ENCODE measurements at regions not wholly inside any gene's neighbourhood (a gene's known extent, or its start where the extent isn't known, plus 50 kb on each side); places are given as distances from the start of the nearest gene placed in this dataset.
"Not testable (repeated sequence)": the region's sequence is repeated elsewhere in the genome, so short reads cannot be mapped to it uniquely, and the experiment has no call there.

- no peak for DNase-seq
Observed at GRCh38 chr9:71361357-71361756, 239.9 kb upstream of the TRPM3 start.

DNA sequence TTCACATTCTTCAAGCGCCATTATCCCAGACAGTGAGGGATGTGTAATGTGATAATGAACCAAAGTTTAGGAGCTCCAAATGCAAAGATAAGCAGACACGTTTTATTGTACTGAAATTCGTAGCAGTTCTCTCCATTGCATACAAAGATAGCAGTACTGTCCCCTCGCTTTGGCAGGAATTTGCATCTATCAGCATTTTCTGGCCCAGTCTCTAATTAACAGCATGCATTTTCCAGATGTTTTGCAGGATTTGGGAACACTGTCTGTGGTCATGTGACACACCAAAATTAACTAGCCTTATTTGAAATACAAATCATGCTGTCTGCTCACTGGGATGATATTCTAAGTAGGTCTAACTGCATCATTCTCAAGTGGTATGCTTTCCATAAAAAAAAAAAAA is 235.9 kb upstream of the TRPM3 start:
- no peak for DNase-seq

- peak; percentile 47 to 74 for DNase-seq
Observed at GRCh38 chr9:71355884-71356283, 234.5 kb upstream of the TRPM3 start.

GRCh38 chr9:71353720-71354119 is 232.3 kb upstream of the TRPM3 start:
- no peak for DNase-seq

DNA sequence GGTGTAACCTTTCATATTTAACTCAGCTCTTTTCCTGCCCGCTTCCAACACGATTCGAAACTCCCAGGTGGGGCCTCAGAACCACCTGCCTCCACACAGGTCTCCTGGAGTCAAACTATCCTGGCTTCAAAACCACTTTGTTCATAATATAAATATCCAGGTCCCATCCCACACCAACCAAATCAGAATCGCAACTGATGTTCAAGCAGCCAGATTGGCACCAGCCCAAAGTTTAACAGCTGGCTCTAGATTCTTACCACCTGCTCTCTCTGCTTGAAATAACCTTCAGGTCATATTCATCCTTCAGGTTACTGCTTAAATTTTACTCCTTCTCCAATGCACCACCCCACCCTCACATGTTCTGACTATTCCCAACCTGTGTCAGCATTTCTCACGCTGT is 231.4 kb upstream of the TRPM3 start:
- peak; percentile 44 to 76 for DNase-seq

DNA sequence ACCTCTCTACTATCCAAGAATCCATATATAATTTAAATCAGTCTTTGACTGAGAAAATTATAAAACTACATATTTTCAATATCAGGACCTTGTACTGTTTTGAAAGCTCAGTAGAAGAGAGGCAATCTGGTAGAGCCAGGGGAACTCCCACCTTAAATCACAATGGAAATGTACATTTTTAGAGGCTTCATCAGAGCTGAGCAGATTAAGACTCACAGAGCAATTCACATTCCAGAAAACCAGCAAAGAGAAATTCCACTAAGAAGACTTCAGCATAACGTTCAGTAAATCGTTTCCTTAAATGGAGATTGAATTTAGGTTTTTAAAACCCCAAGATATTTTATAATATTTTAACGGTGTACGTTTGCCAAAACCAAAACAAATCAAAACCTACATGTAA is 227.8 kb upstream of the TRPM3 start:
- no peak for DNase-seq

GRCh38 chr9:71333321-71333720 is 211.9 kb upstream of the TRPM3 start:
- DNase-seq = no peak

DNA sequence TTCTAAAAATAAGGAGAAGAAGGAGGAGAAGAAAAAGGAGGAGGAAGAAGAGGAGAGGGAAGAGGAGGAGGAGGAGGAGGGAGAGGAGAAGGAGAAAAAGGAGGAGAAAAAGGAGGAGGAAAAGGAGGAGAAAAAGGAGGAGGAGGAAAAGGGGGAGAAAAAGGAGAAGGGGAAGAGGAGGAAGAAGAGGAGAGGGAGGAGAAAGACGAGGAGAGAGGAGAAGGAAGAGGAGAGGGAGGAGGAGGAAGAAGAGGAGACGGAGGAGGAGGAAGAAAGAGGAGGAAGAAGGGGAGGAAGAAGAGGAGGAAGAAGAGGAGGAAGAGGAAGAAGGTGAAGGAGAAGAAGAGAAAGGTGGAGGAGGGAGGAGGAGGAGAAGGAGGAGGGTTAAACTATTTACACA is 210.2 kb upstream of the TRPM3 start:
- DNase-seq = no peak

DNA sequence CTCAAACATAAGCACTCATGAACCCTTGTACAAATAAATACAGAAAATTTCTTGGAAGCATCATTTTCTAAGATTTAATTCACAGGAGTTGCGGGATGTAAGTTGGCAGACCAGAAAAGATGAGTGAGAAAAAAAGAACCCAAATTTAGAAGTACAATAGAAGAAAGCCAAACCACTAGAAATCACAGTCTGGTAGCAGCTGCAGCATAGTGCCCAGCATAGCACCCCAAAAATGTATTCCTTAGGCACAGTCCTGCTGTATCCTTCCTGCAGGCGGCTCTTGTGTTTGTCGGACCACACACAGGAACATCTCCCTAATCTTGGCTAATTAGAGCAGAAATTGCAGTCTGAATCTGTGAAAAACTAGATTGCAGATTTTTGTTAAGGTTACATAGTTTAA is 208.5 kb upstream of the TRPM3 start:
- no peak for DNase-seq

GRCh38 chr9:71326360-71326759 is 204.9 kb upstream of the TRPM3 start:
- no peak for DNase-seq

- no peak for DNase-seq
Observed at GRCh38 chr9:71323357-71323756, 201.9 kb upstream of the TRPM3 start.

DNA sequence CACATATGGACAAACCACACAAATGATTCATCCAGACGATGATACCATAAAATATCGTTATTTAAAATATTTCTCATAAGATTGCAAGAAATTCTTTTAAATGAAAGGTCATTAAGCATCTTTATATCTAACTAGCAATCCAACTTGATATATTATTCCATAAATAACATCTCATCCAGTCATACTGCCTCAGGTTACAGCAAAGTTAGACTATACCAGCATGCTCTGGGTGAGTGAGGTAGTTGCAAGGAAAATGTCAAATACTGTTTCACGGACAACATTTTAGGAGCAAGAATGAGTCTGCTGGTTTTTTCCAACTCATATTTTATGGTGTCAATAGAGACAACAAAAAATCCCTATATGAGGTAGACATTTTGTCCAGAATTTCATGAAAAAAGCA is 200.9 kb upstream of the TRPM3 start:
- DNase-seq = no peak

- no peak for DNase-seq
Observed at GRCh38 chr9:71308454-71308853, 187.0 kb upstream of the TRPM3 start.

DNA sequence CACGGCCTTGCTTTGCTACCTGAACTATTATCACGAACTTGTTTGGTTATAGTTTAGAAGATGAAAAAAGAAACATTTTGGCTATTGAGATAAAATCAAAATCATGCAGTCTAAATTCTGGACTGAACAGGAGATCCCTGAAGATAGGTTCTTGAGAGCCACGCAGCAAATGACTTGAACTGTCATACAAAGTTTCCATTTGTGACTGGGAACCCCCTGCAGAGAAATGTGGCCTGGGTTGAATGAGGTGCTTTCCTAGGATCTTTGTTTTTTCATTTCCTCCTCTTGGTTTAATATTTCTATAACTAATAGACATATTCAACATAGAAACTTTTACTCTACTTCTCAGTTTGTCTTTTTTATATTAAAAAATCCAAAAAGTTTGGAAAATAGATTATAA is 184.7 kb upstream of the TRPM3 start:
- DNase-seq = no peak

- no peak for DNase-seq
Observed at GRCh38 chr9:71303351-71303750, 181.9 kb upstream of the TRPM3 start.

DNA sequence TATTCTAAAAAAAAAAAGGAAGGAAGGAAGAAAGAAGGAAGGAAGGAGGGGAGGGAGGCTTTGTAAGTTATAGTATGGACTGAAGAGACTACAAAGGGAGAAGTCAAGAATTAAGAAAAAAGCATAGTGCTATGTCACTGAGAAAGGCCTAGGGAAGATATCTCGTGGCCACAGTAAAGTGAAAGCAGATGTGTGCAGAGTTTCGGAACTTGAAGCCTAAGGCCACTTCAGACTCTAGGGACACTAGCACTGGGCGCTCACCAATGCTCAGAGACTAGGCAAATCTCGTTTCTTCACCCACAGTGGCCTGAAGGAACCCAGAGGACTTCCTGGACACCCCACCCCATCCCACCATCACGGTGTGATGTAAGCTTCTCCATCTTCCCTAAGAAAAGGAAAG is 181.4 kb upstream of the TRPM3 start:
- DNase-seq = no peak

- DNase-seq = no peak
Observed at GRCh38 chr9:71295928-71296327, 174.5 kb upstream of the TRPM3 start.

- DNase-seq = no peak
Observed at GRCh38 chr9:71286146-71286545, 164.7 kb upstream of the TRPM3 start.

GRCh38 chr9:71285191-71285656 is 163.8 kb upstream of the TRPM3 start:
- peak; percentile 87 to 88 for DNase-seq

DNA sequence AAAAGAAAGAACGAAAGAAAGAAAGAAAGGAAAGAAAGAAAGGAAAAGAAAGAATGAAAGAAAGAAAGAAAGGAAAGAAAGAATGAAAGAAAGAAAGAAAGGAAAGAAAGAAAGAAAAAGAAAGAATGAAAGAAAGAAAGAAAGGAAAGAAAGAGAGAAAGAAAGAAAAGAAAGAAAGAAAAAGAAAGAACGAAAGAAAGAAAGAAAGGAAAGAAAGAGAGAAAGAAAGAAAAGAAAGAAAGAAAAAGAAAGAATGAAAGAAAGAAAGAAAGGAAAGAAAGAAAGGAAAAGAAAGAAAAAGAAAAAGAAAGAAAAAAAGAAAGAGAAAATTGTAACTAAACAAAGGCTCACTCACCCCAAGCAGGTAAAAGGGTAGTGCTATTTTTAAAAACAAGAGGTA is 160.7 kb upstream of the TRPM3 start:
- not testable (repeated sequence) for DNase-seq

DNA sequence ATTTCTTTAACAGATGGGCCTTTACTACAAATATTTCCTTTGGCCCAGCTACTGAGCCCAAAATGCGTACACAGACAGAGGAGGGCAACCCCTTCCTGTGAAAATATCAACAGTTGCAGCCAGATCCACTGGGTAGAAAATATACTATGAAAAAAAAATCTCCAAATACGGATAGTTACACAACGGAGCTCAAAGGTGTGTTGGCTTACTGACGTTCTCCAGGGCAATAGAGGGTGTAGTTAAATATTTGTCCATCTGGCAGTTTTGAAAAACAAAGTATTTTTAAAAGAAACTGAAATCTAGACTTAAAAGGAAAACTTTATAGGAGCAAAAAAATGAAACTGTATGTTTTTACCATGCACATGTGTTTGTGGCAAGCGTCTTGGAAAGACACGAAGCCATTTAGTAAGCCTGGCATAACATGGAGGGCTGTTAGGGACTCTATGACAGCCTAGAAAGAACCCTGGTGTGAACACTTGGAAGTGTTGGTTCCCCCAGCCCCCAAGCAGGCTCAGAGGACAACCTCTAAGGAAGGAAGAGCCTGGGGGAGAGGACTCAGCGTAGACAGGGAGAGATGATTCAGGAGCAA is 157.8 kb upstream of the TRPM3 start:
- DNase-seq = no peak

DNA sequence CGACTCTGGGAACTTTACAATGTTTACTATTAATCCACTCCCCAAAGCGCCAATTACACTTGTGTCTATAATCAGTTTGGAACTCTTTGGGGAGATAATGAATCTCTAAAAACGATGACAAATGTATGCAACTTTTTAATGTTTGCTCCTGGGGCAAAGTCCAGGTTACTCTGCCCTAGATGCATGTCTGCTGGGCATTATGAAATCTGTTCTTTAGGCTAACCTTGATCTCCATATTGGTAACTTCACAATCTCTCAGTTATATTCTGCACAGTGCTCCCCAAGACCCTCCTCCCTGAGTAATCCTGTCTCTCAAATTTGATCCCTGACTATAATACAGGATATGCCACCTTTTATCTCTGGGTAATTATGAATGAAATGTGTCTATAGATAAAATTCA is 152.2 kb upstream of the TRPM3 start:
- no peak for DNase-seq

GRCh38 chr9:71271602-71272001 is 150.2 kb upstream of the TRPM3 start:
- no peak for DNase-seq

- no peak for DNase-seq
Observed at GRCh38 chr9:71270554-71270953, 149.1 kb upstream of the TRPM3 start.

DNA sequence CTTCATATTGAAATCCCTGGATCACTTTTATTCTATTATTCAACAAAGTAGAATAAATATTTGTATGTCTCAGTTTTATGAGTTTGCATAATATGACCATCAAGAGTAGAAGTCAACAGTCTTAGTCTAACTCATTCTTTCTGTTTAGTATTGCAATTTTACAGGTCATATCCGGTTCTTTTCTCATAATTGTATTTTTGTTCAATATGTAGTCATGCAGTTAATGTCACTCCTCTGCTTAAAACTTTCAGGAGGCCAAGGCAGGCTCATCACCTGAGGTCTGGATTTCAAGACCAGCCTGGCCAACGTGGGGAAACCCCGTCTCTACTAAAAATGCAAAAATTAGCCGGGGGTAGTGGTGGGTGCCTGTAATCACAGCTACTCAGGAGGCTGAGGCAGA is 148.4 kb upstream of the TRPM3 start:
- no peak for DNase-seq

Measured in NCI-H2081 (cell line).